ENCODE measurements at regions not wholly inside any gene's neighbourhood (a gene's known extent, or its start where the extent isn't known, plus 50 kb on each side); places are given as distances from the start of the nearest gene placed in this dataset.

DNA sequence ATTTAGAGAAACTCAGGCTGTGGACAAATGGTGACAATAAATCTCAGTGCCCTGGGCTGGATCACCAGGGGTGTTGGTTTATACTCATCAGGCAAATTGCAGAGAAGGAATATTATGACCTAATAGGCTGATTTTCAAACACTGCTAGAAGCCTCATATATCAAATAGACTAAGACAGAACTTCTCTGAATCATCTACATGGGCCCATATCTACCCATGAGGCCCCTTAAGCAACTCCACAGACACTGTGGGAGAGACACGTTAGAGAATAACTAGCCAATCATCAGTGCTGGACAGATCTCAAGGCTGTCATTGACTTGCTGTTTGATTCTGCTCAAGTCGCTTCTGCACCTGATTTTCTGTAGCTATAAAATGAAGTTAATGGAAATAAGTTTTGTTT lies 545.8 kb downstream of the SOX6 start:
- no peak for TF ChIP-seq POLR2AphosphoS5 (IDR thresholded peaks at IDR 0.05)
- TF ChIP-seq, protein P1, sequence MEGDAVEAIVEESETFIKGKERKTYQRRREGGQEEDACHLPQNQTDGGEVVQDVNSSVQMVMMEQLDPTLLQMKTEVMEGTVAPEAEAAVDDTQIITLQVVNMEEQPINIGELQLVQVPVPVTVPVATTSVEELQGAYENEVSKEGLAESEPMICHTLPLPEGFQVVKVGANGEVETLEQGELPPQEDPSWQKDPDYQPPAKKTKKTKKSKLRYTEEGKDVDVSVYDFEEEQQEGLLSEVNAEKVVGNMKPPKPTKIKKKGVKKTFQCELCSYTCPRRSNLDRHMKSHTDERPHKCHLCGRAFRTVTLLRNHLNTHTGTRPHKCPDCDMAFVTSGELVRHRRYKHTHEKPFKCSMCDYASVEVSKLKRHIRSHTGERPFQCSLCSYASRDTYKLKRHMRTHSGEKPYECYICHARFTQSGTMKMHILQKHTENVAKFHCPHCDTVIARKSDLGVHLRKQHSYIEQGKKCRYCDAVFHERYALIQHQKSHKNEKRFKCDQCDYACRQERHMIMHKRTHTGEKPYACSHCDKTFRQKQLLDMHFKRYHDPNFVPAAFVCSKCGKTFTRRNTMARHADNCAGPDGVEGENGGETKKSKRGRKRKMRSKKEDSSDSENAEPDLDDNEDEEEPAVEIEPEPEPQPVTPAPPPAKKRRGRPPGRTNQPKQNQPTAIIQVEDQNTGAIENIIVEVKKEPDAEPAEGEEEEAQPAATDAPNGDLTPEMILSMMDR (IDR thresholded peaks at IDR 0.05): no peak
